DOHH2 (cell line): ENCODE measurements at regions not wholly inside any gene's neighbourhood (a gene's known extent, or its start where the extent isn't known, plus 50 kb on each side); places are given as distances from the start of the nearest gene placed in this dataset.
"Not testable (repeated sequence)": the region's sequence is repeated elsewhere in the genome, so short reads cannot be mapped to it uniquely, and the experiment has no call there.

ENCODE experiments used
- H3F3A ChIP-seq: fragments of 200-600 bp; sonication (generic), shearing (Covaris generic); 2 replicates; pipeline ENCODE4 v1.6.0; 2016; ENCODE audit warnings: antibody characterized with exemption, mild to moderate bottlenecking; ENCODE audit not compliant: control insufficient read depth, insufficient read depth
- H3K27ac ChIP-seq: fragments of 200-600 bp; sonication (generic); 2 replicates; pipeline ENCODE4 v1.5.1; 2014; ENCODE audit warnings: low read depth, mild to moderate bottlenecking, low read length, moderate library complexity
- H3K27me3 ChIP-seq: fragments of 200-600 bp; sonication (generic); 2 replicates; pipeline ENCODE4 v1.6.1; 2014; ENCODE audit warnings: mild to moderate bottlenecking, low read length, mixed read lengths; ENCODE audit not compliant: control insufficient read depth
- H3K36me3 ChIP-seq: fragments of 200-600 bp; sonication (generic); 2 replicates; pipeline ENCODE4 v1.6.1; 2014; ENCODE audit warnings: mild to moderate bottlenecking, low read length, moderate library complexity, mixed read lengths; ENCODE audit not compliant: control insufficient read depth
- H3K4me1 ChIP-seq: fragments of 200-600 bp; sonication (generic); 2 replicates; pipeline ENCODE4 v1.6.1; 2014; ENCODE audit warnings: mild to moderate bottlenecking, low read length, mixed read lengths; ENCODE audit not compliant: control insufficient read depth
- H3K4me2 ChIP-seq: fragments of 200-600 bp; sonication (generic); 2 replicates; pipeline ENCODE4 v1.6.0; 2014; ENCODE audit warnings: mild to moderate bottlenecking, low read length, moderate library complexity
- H3K4me3 ChIP-seq: fragments of 200-600 bp; sonication (generic); 2 replicates; pipeline ENCODE4 v1.5.1; 2014; ENCODE audit warnings: mild to moderate bottlenecking, low read length, mixed read lengths
- H3K79me2 ChIP-seq: fragments of 200-600 bp; sonication (generic); 2 replicates; pipeline ENCODE4 v1.6.1; 2014; ENCODE audit warnings: mild to moderate bottlenecking, low read length, mixed read lengths; ENCODE audit not compliant: control insufficient read depth
- H3K9me2 ChIP-seq: fragments of 200-600 bp; sonication (generic); replicated peaks from 2 replicates; pipeline ENCODE4 v1.6.1; 2014; ENCODE audit warnings: mild to moderate bottlenecking, low read length, mixed read lengths; ENCODE audit not compliant: control insufficient read depth
- H3K9me3 ChIP-seq: fragments of 200-600 bp; sonication (generic); 2 replicates; pipeline ENCODE4 v1.6.1; 2014; ENCODE audit warnings: antibody characterized with exemption, low read length, mixed read lengths; ENCODE audit not compliant: control insufficient read depth, insufficient read depth
- H4K20me1 ChIP-seq: fragments of 200-600 bp; sonication (generic); 2 replicates; pipeline ENCODE4 v1.6.0; 2014; ENCODE audit warnings: low read depth, mild to moderate bottlenecking, antibody characterized with exemption, low read length, moderate library complexity; ENCODE audit not compliant: control insufficient read depth, insufficient read depth
- EZH2phosphoT487 ChIP-seq: fragments of 200-600 bp; sonication (generic); IDR thresholded peaks from 2 replicates; pipeline ENCODE4 v1.6.1; 2017; ENCODE audit warnings: borderline replicate concordance, mild to moderate bottlenecking, antibody characterized with exemption, low read length, moderate library complexity, mixed read lengths
- TF ChIP-seq, protein P1 (sequence below): fragments of 200-600 bp; sonication (generic); IDR thresholded peaks from one replicate; pipeline ENCODE4 v1.5.1; 2014; ENCODE audit warnings: antibody characterized with exemption, mild to moderate bottlenecking, low read depth, low read length; ENCODE audit not compliant: poor library complexity, severe bottlenecking

DNA sequence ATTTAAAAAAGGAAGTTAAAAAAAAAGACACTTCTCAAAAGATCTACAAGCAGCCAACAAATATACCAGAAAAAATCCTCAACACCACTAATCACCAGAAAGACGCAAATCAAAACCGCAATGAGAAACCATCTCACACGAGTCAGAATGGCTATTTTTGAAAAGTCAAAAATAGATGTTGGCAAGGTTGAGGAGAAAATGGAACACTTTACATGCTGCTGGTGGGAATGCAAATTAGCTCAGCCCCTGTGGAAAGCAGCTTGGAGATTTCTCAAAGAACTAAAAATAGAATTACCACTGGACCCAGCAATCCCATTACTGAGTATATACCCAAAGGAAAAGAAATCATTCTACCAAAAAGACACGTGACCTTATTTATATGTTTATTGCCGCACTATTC, 574.7 kb upstream of the ADAMTS9 start:
- H3K27me3 ChIP-seq: no peaks in the 10 kb centered on the region
- TF ChIP-seq, protein P1, sequence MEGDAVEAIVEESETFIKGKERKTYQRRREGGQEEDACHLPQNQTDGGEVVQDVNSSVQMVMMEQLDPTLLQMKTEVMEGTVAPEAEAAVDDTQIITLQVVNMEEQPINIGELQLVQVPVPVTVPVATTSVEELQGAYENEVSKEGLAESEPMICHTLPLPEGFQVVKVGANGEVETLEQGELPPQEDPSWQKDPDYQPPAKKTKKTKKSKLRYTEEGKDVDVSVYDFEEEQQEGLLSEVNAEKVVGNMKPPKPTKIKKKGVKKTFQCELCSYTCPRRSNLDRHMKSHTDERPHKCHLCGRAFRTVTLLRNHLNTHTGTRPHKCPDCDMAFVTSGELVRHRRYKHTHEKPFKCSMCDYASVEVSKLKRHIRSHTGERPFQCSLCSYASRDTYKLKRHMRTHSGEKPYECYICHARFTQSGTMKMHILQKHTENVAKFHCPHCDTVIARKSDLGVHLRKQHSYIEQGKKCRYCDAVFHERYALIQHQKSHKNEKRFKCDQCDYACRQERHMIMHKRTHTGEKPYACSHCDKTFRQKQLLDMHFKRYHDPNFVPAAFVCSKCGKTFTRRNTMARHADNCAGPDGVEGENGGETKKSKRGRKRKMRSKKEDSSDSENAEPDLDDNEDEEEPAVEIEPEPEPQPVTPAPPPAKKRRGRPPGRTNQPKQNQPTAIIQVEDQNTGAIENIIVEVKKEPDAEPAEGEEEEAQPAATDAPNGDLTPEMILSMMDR: no peak
- no peak for TF ChIP-seq EZH2phosphoT487

DNA sequence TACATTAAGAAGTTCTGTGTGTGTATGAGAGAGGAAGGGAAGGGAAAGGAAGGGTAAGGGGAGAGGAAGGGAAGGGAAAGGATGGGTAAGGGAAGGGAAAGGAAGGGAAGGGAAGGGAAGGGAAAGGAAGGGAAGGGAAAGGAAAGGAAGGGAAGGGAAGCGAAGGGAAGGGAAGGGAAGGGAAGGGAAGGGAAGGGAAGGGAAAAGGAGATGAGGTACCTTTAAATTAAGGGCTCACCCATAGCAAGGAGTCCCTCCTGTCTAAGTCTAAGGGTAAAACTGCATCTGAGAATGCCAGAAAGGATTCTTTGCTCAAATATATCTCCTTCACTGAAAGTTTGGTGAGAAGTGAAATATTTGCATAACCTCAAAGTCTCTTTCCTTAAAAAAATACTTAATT, 572.1 kb upstream of the ADAMTS9 start:
- no peak overlapping the region for H3K4me2 ChIP-seq
- H3K4me3 ChIP-seq: no peak overlapping the region
- H3K27ac ChIP-seq: no peak overlapping the region
- no peaks in the 10 kb centered on the region for H3K27me3 ChIP-seq
- no peaks in the 10 kb centered on the region for H3K36me3 ChIP-seq
- H3K4me1 ChIP-seq: no peaks in the 10 kb centered on the region
- no peaks in the 10 kb centered on the region for H3K9me3 ChIP-seq
- TF ChIP-seq, protein P1: no peak
- TF ChIP-seq EZH2phosphoT487: no peak
- no peaks in the 10 kb centered on the region for H4K20me1 ChIP-seq
- H3K9me2 ChIP-seq: no peaks in the 10 kb centered on the region
- H3K79me2 ChIP-seq: no peaks in the 10 kb centered on the region
- no peaks in the 10 kb centered on the region for H3F3A ChIP-seq

More for the DNA sequence above, 574.7 kb upstream of the ADAMTS9 start:
- no peaks in the 10 kb centered on the region for H4K20me1 ChIP-seq
- H3K79me2 ChIP-seq: no peaks in the 10 kb centered on the region
- H3K9me3 ChIP-seq: no peaks in the 10 kb centered on the region
- no peaks in the 10 kb centered on the region for H3K9me2 ChIP-seq
- no peak overlapping the region for H3K27ac ChIP-seq
- no peaks in the 10 kb centered on the region for H3K36me3 ChIP-seq
- H3K4me2 ChIP-seq: no peak overlapping the region
- no peak overlapping the region for H3K4me3 ChIP-seq
- no peaks in the 10 kb centered on the region for H3K4me1 ChIP-seq
- H3F3A ChIP-seq: no peaks in the 10 kb centered on the region

DNA sequence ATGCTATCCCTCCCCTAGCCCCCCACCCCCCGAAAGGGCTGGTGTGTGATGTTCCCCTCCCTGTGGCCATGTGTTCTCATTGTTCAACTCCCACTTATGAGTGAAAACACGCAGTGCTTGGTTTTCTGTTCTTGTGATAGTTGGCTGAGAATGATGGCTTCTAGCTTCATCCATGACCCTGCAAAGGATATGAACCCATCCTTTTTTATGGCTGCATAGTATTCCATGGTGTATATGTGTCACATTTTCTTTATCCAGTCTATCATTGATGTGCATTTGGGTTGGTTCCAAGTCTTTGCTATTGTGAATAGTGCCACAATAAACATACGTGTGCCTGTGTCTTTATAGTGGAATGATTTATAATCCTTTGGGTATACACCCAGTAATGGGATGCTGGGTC, 565.1 kb upstream of the ADAMTS9 start:
- not testable (repeated sequence) for H3K36me3 ChIP-seq, H3K4me2 ChIP-seq, H3K27me3 ChIP-seq, H3K79me2 ChIP-seq, H3K9me2 ChIP-seq, H3K9me3 ChIP-seq, H3K4me1 ChIP-seq, H3F3A ChIP-seq, H3K4me3 ChIP-seq, H3K27ac ChIP-seq, H4K20me1 ChIP-seq

DNA sequence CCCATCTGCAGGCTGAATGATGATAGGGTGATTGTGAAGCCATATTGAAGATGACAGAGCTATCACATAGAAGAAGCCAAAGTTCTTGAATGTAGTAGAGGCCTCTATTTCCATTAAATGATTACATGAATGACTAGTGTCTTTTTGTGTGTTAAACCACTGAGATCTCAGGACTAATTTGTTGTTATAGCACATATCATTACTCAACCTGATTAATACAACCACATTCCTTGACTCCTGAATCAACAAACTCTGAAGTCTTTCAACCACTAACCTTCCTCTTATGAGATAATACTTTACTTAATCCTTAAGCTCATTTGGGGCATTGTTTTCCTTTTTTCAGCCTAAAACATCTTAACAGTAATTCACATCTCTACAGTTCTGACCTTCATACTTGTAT, 564.5 kb upstream of the ADAMTS9 start:
- TF ChIP-seq, protein P1: no peak
- no peak for TF ChIP-seq EZH2phosphoT487

More for the DNA sequence above, 564.5 kb upstream of the ADAMTS9 start:
- H3K36me3 ChIP-seq: no peaks in the 10 kb centered on the region
- no peaks in the 10 kb centered on the region for H3K9me2 ChIP-seq
- no peaks in the 10 kb centered on the region for H3K9me3 ChIP-seq
- H3K79me2 ChIP-seq: no peaks in the 10 kb centered on the region
- no peaks in the 10 kb centered on the region for H3K27me3 ChIP-seq
- H3K4me1 ChIP-seq: no peaks in the 10 kb centered on the region
- H4K20me1 ChIP-seq: no peaks in the 10 kb centered on the region
- no peak overlapping the region for H3K4me2 ChIP-seq
- H3K27ac ChIP-seq: no peak overlapping the region
- H3K4me3 ChIP-seq: no peak overlapping the region
- no peaks in the 10 kb centered on the region for H3F3A ChIP-seq
